HG02678 (cell line): ENCODE measurements at regions not wholly inside any gene's neighbourhood (a gene's known extent, or its start where the extent isn't known, plus 50 kb on each side); places are given as distances from the start of the nearest gene placed in this dataset.

Experiments used
- ATAC-seq: cut with Tn5 transposase; IDR thresholded peaks from one replicate; pipeline ENCODE4 v1.9.1; 2021; ENCODE audit warnings: mild to moderate bottlenecking, moderate library complexity; ENCODE audit not compliant: unreplicated experiment

GRCh38 chr3:106783231-106783630 lies 594.0 kb upstream of the CCDC54 start:
- no peak for ATAC-seq

GRCh38 chr3:106789276-106789675 lies 588.0 kb upstream of the CCDC54 start:
- no peak for ATAC-seq

- ATAC-seq: no peak
These were observed 584.5 kb upstream of the CCDC54 start for GRCh38 chr3:106792716-106793115.

- no peak for ATAC-seq
These were observed 582.8 kb upstream of the CCDC54 start for GRCh38 chr3:106794442-106794841.

- ATAC-seq: no peak
These were observed 581.7 kb upstream of the CCDC54 start for GRCh38 chr3:106795553-106795952.

- no peak for ATAC-seq
These were observed 579.8 kb upstream of the CCDC54 start for GRCh38 chr3:106797461-106797860.

DNA sequence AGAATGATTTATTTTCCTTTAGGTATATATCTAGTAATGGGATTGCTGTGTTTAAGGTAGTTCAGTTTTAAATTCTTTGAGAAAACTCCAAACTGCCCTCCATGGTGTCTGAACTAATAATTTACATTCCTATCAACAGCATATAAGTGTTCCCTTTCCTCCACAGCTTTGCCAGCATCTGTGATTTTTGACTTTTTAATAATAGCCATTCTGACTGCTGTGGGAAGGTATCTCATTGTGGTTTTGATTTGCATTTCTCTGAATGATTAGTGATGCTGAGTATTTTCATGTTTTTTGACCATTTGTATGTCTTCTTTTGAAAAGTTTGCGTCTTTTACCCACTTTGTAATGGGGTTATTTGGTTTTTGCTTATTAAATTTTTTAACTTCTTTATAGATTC lies 571.6 kb upstream of the CCDC54 start:
- ATAC-seq: no peak

DNA sequence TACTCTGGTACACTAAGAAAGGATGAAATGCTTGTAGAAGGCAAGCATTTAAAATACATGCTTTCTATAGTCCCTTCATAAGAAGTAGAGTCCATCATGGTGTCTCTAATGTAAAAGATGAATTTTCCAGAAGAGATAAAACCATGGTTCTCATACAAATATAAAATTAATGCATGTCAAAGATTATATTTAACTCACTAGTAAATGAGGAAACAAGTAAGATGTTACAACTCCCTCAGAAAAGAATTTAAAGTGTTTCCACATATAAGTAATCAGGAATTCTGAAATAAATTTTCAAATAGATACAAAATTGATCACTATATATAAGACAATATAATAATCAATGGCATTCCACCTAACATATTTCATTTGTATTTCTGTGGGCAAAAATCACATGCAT lies 570.3 kb upstream of the CCDC54 start:
- ATAC-seq: no peak

DNA sequence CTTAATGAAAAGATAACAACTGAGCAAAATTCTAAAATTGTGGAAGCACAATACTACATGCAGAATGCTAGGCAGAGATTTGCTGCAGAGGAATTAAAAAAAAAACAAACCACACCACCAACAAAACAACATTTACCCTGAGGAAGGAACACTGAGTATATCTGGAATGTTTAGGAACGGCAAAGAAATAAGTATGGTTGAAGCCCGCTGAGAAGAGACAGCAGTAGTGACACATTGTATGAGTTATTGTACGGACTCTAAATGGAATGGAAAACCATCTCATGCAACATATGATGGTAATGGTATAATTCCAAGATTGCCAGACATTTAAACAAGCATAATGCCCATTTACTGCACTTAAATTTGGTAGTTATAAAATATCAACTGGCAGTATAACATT lies 568.2 kb upstream of the CCDC54 start:
- ATAC-seq: no peak

DNA sequence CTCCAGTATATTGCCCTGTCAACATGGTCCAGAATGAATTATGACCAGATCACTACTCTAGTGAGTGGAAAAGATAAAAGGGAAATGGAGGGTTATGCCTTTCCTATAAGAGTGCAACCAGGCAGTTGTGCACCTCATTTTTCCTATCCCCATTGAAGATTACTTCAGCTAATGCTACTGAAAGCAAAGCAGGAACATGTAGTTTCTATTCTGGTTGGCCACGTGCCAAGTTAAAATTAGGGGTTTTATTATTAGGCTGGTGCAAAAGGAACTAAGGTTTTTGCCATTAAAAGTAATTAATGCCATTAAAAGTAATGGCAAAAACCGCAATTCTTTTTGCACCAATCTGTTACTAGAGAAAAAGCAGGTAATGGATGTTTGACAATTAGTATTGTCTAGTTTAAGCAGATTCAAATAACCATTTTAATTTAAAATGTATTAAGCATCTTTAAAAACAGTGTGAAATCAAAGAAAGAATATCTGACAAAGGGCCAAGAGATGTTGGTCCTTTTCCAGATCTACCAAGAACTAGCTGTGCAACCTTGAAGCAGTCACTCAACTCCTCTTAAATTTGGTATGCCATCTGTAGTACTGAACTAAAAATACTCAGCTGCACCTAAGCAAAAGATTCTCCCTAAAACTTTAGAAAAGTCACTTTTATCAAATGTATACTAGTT lies 567.5 kb upstream of the CCDC54 start:
- ATAC-seq: no peak

GRCh38 chr3:106810300-106810875 lies 566.9 kb upstream of the CCDC54 start:
- ATAC-seq: no peak

GRCh38 chr3:106811376-106811775 lies 565.9 kb upstream of the CCDC54 start:
- ATAC-seq: no peak

DNA sequence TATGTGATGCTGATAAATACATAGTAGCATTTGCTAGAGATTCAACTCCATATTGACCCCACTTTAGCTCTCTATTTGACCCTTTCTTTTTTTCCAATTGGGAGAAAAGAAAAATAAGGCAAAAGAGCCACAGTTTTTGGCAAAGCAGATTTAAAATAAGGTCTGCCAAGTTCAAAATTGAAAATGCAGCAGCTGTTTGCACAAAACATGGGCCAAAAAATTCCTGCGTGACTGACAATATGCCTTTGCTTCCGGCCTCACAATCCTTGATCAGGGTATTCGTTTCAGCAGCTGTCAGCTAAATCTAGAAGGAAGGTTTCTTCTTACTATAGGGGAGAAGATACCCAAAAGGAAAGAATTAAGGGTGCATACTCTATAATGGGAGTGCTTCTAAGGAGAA lies 563.5 kb upstream of the CCDC54 start:
- ATAC-seq: no peak

DNA sequence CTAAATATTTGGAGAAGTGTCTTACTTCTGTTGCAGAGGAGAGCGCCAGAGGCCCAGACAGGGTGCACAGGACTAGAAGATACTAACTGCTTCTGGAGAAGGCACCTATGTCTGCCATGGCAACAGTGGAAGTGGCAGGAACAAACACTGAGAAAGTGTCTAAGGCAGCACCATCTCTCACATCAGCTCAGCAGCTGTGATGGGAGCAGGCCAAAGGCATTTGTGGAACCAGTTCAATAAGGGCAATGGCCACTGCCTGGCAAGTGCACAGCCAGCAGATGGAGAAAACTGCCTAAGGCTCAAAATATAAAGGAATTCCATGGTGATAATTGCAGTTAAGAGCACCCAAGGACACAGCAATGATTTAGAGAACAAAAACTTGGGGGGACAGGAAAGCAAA lies 563.0 kb upstream of the CCDC54 start:
- no peak for ATAC-seq

GRCh38 chr3:106816838-106817237 lies 560.4 kb upstream of the CCDC54 start:
- ATAC-seq: no peak

GRCh38 chr3:106817706-106818105 lies 559.5 kb upstream of the CCDC54 start:
- no peak for ATAC-seq

- no peak for ATAC-seq
These were observed 557.8 kb upstream of the CCDC54 start for GRCh38 chr3:106819440-106819839.

GRCh38 chr3:106820726-106821362 lies 556.4 kb upstream of the CCDC54 start:
- ATAC-seq: no peak

DNA sequence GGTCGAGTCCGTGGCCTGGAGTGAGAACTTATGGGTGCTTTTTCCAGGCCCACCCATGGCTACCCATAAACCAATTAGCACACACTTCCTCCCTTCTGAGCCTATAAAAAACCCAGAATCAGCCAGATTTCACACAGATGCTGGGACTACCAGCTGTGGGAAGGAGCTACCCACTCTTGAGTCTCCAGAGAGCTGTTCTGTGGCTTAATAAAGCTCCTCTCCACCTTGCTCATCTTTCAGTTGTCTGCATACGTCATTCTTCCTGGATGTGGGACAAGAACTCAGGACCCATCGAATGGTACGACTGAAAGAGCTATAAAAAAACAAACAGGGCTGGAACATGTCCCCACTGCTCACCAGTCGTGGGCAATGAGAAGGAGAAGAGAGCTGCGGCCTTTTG lies 555.4 kb upstream of the CCDC54 start:
- ATAC-seq: no peak

GRCh38 chr3:106822204-106822603 lies 555.0 kb upstream of the CCDC54 start:
- no peak for ATAC-seq

DNA sequence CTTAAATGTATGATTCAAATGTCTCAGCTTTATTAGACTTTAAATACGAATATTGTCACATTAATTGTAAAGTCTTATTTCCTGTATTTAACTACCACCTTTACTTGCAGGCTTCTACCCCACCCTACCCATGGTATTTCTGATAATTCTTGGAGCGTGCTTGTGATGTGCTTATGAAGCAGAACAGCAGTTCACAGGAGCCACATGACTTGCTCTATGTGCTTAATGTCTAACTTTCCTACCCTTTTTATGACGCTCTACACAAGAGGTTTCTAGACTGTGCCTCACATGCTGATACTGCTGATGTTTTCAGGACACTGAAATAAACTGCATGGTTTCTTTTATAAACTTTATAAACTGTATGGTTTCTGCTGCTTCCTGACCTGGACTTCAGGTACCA lies 553.5 kb upstream of the CCDC54 start:
- ATAC-seq: no peak

DNA sequence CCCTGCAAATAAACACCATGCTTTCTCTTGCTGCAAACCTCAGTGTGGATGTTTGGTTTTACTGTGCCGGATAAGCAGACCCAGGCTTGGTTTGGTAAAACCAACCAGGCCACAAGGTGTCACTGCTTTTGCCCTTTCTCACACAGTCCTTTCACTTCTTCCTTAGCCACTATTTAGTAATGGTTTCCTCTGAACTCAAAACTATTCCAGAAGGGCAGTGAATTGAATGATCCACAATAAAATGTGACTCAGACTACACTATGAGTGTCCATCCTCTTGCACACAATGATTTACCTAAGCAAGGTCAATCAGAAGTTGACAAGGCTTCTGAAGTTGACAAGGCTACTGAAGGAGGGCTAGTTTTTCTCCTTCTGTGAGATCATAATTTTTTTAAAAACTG lies 552.4 kb upstream of the CCDC54 start:
- ATAC-seq: no peak
